HG03439 (cell line): ENCODE measurements at regions not wholly inside any gene's neighbourhood (a gene's known extent, or its start where the extent isn't known, plus 50 kb on each side); places are given as distances from the start of the nearest gene placed in this dataset.

ENCODE experiments used
- ATAC-seq: cut with Tn5 transposase; IDR thresholded peaks from one replicate; pipeline ENCODE4 v1.9.1; 2021; ENCODE audit warnings: mild to moderate bottlenecking, moderate library complexity; ENCODE audit not compliant: unreplicated experiment

DNA sequence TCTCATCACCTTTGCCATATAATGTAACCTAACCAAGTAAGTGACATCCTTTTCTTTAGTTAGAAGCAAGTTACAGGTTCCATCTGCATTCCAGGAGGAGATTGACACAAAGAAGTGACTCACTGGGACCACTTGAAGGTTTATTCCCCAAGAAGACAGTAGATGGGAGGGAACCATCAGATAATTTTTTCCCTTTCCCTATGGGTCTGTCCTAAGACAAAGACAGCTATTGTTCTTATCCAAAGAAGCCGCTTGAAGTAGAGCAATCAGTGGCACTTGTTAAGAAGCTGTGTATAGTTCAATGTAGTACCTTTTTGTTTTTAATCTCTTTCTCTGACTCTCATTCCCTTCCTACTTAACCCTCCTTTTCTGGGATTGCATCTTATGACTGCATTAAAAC lies 139.9 kb upstream of the B3GALT2 start:
- no peak for ATAC-seq

- ATAC-seq, result no peak
Measured at GRCh38 chr1:193325771-193326170, 139.4 kb upstream of the B3GALT2 start.

GRCh38 chr1:193325042-193325441 lies 138.6 kb upstream of the B3GALT2 start:
- no peak for ATAC-seq

- ATAC-seq, result no peak
Measured at GRCh38 chr1:193322211-193322610, 135.8 kb upstream of the B3GALT2 start.

GRCh38 chr1:193321242-193321840 lies 134.9 kb upstream of the B3GALT2 start:
- no peak for ATAC-seq

GRCh38 chr1:193320270-193320669 lies 133.9 kb upstream of the B3GALT2 start:
- no peak for ATAC-seq

- ATAC-seq, result no peak
Measured at GRCh38 chr1:193318347-193318746, 131.9 kb upstream of the B3GALT2 start.

DNA sequence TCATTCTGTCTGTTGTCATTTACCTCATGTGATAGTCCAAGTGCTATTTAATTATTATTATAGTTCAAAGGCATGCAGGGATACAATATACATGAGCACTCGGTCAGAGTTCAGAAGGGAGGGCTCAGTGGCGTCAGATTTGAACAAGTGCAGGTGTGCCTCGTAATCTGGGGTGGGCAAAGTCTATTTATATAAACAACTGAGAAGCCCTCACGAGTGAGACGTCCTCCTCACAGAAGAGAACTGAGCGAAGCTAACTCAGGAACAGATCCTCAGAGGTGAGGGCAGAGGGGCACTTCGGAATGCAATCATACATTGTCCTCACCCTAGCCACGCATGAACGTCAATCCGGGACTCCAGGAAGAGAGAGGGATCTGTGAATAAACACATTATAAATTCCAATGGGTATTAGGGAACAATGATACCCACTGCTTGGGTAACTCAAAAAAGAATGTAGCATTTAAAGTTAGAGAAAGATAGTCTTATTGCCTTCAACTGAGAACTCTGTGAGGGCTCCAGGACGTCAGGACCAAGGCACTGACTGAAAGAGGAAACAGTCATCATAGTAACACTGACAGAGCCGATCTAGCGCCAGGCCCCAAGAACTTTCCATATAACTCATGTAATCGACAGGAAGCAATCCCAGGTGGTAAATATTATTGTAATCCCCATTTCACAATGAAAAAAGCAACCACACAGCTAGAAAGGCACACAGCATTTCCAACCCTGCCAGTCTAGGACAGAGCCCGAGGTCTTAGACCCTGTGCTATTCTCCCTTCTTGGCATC lies 127.1 kb upstream of the B3GALT2 start:
- no peak for ATAC-seq

DNA sequence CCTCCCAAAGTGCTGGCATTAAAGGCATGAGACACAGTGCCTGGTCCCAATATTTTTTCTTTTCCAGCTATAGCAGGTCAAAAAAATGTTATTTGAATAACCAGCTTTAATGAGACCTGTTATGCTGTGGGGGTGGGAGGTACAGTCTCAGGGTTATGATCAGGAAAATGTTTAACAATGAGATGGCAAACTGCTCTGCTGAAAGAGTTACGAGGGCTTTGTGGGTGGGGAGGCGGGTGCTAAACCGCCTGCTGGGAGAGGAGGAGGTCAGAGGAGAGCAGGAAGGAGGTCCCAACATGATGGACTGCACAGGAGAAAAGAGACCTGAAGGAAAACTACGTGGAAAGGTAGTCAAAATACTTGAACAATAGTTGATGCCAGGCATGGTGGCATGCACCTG lies 126.0 kb upstream of the B3GALT2 start:
- no peak for ATAC-seq

DNA sequence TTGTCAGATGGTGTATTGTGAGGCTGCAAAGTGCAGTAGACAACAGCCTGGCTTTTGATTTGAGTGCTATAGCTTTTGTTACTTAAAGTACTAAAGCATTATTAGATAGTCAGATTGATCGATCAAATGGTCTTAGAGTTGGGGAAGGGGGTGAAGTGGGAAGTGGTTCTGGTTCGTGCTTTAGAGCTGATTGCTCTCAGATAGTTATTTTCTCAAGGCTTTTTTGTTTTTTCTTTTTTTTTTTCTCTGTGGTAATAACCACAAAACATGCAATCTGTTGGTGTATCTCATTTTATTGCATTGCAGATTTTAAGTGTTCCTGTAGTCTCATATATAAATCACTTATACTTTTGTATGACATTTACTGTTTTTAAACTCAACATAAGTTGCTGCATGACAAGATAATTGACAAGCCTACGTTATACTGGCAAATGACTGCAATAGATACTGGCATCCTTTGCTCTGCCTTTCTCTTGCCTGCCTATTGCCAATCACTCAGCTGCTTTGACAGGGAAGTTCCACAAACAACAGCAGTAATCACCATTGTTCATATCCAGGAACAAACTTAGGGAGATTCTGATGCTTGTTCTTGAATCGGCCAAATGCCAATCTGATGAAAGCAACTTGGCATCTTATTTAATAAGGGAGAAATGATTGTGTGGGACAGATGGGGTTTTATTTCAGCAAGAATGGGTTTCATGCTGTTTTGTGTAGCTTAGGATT lies 125.0 kb upstream of the B3GALT2 start:
- no peak for ATAC-seq

GRCh38 chr1:193310564-193310963 lies 124.2 kb upstream of the B3GALT2 start:
- ATAC-seq, result no peak

DNA sequence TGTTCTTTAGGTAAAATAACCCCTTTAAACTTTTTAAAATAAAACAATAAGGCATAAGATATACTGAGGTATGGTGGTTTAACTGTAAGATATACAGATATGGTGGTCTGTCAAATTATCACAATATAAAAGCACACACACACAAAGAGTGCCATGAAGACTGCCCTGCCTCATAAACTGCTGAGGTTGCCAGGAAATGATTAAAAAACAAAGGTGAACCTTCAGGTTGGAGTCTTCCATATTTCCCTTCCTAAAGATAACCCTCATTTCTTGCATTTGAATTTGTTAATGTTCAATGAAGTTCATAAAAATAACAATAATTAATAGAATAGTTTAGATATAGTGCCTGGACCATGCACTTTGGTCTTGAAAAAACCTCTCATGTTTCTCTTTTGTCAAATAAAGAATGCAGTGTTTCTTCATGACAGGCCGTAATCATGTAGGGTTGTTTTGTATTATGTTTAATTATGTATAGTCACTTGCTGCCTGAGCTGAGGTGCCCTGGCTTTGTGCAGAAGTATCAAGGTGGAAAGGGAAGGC lies 123.6 kb upstream of the B3GALT2 start:
- ATAC-seq, result no peak

- no peak for ATAC-seq
Measured at GRCh38 chr1:193308438-193308837, 122.0 kb upstream of the B3GALT2 start.

- no peak for ATAC-seq
Measured at GRCh38 chr1:193306430-193306829, 120.0 kb upstream of the B3GALT2 start.
